ENCODE measurements at regions not wholly inside any gene's neighbourhood (a gene's known extent, or its start where the extent isn't known, plus 50 kb on each side); places are given as distances from the start of the nearest gene placed in this dataset.

DNA sequence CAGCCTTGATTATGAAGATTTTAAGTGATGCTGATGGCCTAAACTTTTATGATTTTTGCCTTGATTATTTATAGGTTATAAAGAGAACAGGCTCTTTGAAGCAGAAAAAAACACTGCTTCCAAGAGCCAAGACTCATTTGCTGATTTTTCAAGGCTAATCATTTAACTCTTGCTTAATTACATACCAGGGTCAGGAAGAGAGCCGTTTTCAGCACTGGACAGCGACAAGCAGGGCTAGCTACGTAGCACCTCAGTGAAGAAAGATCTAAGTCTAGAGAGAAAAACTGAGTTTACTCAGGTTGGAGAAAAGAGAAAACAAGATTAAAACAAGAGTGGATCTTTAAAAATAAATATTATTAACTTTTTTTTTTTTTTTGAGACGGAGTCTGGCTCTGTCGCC, 615.4 kb upstream of the B3GAT1 start:
- no peaks in the 10 kb centered on the region for H3K4me1 Mint-ChIP-seq (ENCODE audit: unreplicated experiment)
- no peaks in the 10 kb centered on the region for H3K36me3 Mint-ChIP-seq
- H3K4me3 Mint-ChIP-seq: no peak overlapping the region
- no peak for DNase-seq (ENCODE audit: extremely low spot score, unreplicated experiment)
- no peaks in the 10 kb centered on the region for H3K9me3 Mint-ChIP-seq
- TF ChIP-seq, protein P1, sequence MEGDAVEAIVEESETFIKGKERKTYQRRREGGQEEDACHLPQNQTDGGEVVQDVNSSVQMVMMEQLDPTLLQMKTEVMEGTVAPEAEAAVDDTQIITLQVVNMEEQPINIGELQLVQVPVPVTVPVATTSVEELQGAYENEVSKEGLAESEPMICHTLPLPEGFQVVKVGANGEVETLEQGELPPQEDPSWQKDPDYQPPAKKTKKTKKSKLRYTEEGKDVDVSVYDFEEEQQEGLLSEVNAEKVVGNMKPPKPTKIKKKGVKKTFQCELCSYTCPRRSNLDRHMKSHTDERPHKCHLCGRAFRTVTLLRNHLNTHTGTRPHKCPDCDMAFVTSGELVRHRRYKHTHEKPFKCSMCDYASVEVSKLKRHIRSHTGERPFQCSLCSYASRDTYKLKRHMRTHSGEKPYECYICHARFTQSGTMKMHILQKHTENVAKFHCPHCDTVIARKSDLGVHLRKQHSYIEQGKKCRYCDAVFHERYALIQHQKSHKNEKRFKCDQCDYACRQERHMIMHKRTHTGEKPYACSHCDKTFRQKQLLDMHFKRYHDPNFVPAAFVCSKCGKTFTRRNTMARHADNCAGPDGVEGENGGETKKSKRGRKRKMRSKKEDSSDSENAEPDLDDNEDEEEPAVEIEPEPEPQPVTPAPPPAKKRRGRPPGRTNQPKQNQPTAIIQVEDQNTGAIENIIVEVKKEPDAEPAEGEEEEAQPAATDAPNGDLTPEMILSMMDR (conservative IDR thresholded peaks at IDR 0.05): no peak
- H3K27ac Mint-ChIP-seq: no peak overlapping the region
- peaks cover 13% of the 10 kb centered on the region for H3K27me3 Mint-ChIP-seq

DNA sequence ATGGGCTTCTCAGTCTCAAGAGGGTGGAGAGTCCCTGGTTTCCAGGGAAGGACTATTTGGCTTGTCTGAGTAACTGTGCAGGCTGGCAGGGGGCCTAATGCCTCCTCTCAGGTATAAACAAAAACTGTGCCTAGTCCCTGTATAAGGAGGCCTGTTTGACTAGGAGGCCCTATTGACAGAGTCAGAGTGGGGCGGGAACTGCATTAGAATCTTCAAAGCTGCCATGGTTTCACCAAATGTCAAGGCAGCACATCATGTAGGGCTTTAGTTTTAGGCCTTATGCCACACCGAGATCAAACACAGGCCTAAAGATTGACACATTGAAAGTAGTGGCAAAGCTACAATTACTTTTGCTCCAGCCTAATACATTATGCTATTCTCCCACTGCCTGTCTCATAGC, 611.5 kb upstream of the B3GAT1 start:
- DNase-seq (ENCODE audit: extremely low spot score, unreplicated experiment): no peak

DNA sequence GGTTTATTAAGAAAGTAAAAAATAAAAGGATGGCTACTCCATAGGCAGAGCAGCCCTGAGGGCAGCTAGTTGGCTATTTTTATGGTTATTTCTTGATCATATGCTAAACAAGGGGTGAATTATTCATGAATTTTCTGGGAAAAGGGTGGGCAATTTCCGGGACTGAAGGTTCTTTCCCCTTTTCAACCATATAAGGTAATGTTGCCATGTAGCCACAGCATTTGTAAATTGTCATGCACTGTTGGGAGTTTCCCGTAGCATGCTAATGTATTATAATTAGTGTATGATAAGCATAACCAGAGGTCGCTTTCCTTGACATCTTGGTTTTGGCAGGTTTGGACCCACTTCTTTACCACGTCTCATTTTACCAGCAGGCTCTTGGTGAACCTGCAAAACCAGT, 610.4 kb upstream of the B3GAT1 start:
- Mint-ChIP-seq H3K36me3 (no peaks in the 10 kb centered on the region), H3K9me3 (peaks cover 5% of the 10 kb centered on the region), H3K27me3 (peaks cover 2% of the 10 kb centered on the region), H3K4me3 (no peak overlapping the region), H3K4me1 (ENCODE audit: unreplicated experiment) (no peaks in the 10 kb centered on the region), H3K27ac (no peak overlapping the region)
- no peak for DNase-seq (ENCODE audit: extremely low spot score, unreplicated experiment)
- TF ChIP-seq, protein P1 (conservative IDR thresholded peaks at IDR 0.05): no peak

More for the DNA sequence above, 611.5 kb upstream of the B3GAT1 start:
- Mint-ChIP-seq H3K27ac (no peak overlapping the region), H3K27me3 (peaks cover 3% of the 10 kb centered on the region), H3K4me1 (ENCODE audit: unreplicated experiment) (no peaks in the 10 kb centered on the region), H3K4me3 (no peak overlapping the region), H3K9me3 (peaks cover 2% of the 10 kb centered on the region), H3K36me3 (no peaks in the 10 kb centered on the region)
- TF ChIP-seq, protein P1 (conservative IDR thresholded peaks at IDR 0.05): no peak

DNA sequence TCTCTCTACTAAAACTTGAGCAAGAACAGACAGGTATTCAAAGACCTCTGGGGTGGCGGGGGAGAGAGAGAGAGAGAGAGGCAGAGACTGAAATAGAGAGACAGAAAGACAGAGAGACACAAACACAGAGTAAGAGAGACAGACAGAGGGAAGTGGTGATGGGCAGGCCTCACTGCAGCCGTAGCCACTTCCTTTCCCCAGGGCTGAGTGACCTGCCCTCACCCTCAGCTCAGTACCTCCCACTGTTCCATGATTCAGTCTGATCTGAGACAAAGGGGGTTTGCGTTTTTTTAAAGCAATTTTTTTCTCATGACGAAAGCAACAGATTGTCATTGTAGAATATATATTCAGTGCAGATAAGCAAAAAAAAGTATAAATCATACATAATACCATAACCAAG, 607.9 kb upstream of the B3GAT1 start:
- DNase-seq (ENCODE audit: extremely low spot score, unreplicated experiment): no peak
- H3K4me1 Mint-ChIP-seq (ENCODE audit: unreplicated experiment): no peaks in the 10 kb centered on the region
- H3K36me3 Mint-ChIP-seq: no peaks in the 10 kb centered on the region
- peaks cover 7% of the 10 kb centered on the region for H3K27me3 Mint-ChIP-seq
- peaks cover 5% of the 10 kb centered on the region for H3K9me3 Mint-ChIP-seq
- no peak overlapping the region for H3K4me3 Mint-ChIP-seq
- H3K27ac Mint-ChIP-seq: no peak overlapping the region
- TF ChIP-seq, protein P1 (conservative IDR thresholded peaks at IDR 0.05): no peak

DNA sequence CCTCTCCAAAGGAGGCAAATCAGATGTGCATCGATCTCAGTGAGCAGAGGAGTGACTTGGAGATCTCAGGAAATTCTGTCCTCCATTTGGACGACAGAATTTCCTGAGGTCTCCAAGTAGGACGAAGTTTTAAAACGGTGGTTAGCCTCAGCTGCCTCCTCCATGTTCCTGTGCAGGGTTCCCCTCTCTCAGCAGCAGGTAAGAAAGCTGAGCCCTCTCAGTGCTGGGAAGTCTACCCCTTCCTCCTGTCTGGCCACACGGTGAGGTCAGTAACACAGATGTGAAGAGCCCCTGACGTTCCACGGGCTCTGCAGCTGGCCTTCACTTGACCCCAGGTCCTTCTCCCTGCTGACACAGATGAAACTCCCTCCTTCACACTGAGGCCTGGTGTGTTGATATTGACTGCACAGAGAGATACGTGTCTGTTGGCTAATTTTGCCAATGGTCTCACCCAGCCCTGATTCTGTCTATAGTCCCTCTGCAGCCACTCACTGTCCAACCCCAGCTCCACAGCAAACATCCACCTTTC, 607.4 kb upstream of the B3GAT1 start:
- Mint-ChIP-seq H3K36me3 (no peaks in the 10 kb centered on the region), H3K27ac (no peak overlapping the region), H3K9me3 (peaks cover 5% of the 10 kb centered on the region), H3K4me1 (ENCODE audit: unreplicated experiment) (no peaks in the 10 kb centered on the region), H3K4me3 (no peak overlapping the region), H3K27me3 (peaks cover 7% of the 10 kb centered on the region)
- TF ChIP-seq, protein P1 (conservative IDR thresholded peaks at IDR 0.05): no peak
- no peak for DNase-seq (ENCODE audit: extremely low spot score, unreplicated experiment)

DNA sequence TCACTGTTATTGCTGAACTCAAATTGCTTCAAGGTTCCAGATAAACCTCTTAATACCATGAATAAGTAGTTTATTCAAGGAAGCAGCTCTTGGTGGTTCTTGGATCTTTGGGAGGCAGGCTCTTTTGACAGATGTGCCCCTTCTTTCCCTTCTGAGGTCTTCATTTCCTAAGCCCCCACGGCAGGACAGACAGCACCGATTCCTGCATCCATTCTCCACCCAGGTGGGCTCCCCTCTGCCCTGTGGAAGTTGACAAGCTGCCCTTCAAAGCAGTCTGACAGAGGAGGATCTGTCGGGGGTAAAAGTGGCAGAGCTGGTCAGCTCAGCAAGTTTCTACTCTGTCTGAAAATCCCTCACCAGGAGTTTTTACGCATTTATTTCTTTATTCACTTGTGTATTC, 605.3 kb upstream of the B3GAT1 start:
- Mint-ChIP-seq H3K4me3 (no peak overlapping the region), H3K4me1 (ENCODE audit: unreplicated experiment) (no peaks in the 10 kb centered on the region), H3K27me3 (peaks cover 15% of the 10 kb centered on the region), H3K27ac (no peak overlapping the region), H3K36me3 (no peaks in the 10 kb centered on the region), H3K9me3 (peaks cover 5% of the 10 kb centered on the region)
- no peak for DNase-seq (ENCODE audit: extremely low spot score, unreplicated experiment)
- TF ChIP-seq, protein P1 (conservative IDR thresholded peaks at IDR 0.05): no peak

Measured in type B pancreatic cell (in vitro differentiated cells).